A549 (cell line): ENCODE measurements at regions not wholly inside any gene's neighbourhood (a gene's known extent, or its start where the extent isn't known, plus 50 kb on each side); places are given as distances from the start of the nearest gene placed in this dataset.
A peak's percentile ranks its signal among the peaks of the same experiment; 100 is the strongest.

Experiments used
- ATAC-seq, 2 experiments: fragments of 200-7000 bp in 1 of 2; fragments of >200 bp in 1 of 2; cut with Nextera tagmentation in 1 of 2; cut with Tn5 transposase in 1 of 2; 3 replicates each; pipeline versions ENCODE4 v1.8.0 to v1.9.1; 2018 to 2020; ENCODE audit warnings: mild to moderate bottlenecking in 1 of 2, moderate library complexity in 1 of 2
- CTCF ChIA-PET: fragments of 300-600 bp; sonication (Branson Sonifier 250); formaldehyde crosslinking; extraction: SDS; loops from one replicate; lab custom pipeline; 2021; ENCODE audit warnings: antibody characterized with exemption, inconsistent platforms; lab: Yijun Ruan, JAX
- POLR2A ChIA-PET: fragments of 350-600 bp; formaldehyde crosslinking; extraction: SDS; loops from one replicate; lab custom pipeline; 2021; ENCODE audit warnings: antibody characterized with exemption, inconsistent platforms; lab: Yijun Ruan, JAX
- DNase-seq, 2 experiments: peaks; one replicate each; pipeline versions ENCODE4 v3.0.0 to v3.0.0-alpha.2; 2011 to 2016; ENCODE audit warnings: low read depth in 1 of 2, low spot score in 1 of 2
- FAIRE-seq: peaks from 2 replicates; lab custom pipeline; 2011; peaks lifted over from hg19 to GRCh38; lab: Jason Lieb, UNC
- H3K27ac ChIP-seq, 2 experiments: fragments of >200 bp; sonication (Bioruptor Twin); formaldehyde crosslinking; 3 replicates each; pipeline ENCODE4 v1.5.1; 2016 to 2017
- H3K4me1 ChIP-seq: fragments of >200 bp; sonication (Bioruptor Twin); formaldehyde crosslinking; 3 replicates; pipeline ENCODE4 v1.6.1; 2016
- H3K4me2 ChIP-seq: fragments of >200 bp; sonication (Bioruptor Twin); formaldehyde crosslinking; 3 replicates; pipeline ENCODE4 v1.6.1; 2016
- H3K4me3 ChIP-seq: fragments of >200 bp; sonication (Bioruptor Twin); formaldehyde crosslinking; 3 replicates; pipeline ENCODE4 v1.5.1; 2016
- H3K9me3 ChIP-seq: fragments of >200 bp; sonication (Bioruptor Twin); formaldehyde crosslinking; 3 replicates; pipeline ENCODE4 v1.6.1; 2016
- ATOH8 ChIP-seq: fragments of 250-450 bp; sonication (Bioruptor Pico); IDR thresholded peaks from 2 replicates; pipeline ENCODE4 v1.5.0; 2020; ENCODE audit warnings: low read depth, mild to moderate bottlenecking, moderate library complexity
- BCL3 ChIP-seq: fragments of >200 bp; sonication (Bioruptor Twin); formaldehyde crosslinking; IDR thresholded peaks from 3 replicates; pipeline ENCODE4 v1.6.1; 2016
- BHLHE40 ChIP-seq: IDR thresholded peaks from 2 replicates; pipeline ENCODE4 v1.6.1; 2012; ENCODE audit warnings: low read depth, low read length, inconsistent platforms
- CBX8 ChIP-seq: fragments of 200-600 bp; sonication (generic); IDR thresholded peaks from 2 replicates; pipeline ENCODE4 v1.6.1; 2016
- CTCF ChIP-seq: fragments of >200 bp; sonication (Bioruptor Twin); formaldehyde crosslinking; IDR thresholded peaks from 3 replicates; pipeline ENCODE4 v1.5.1; 2016
- E2F6 ChIP-seq: IDR thresholded peaks from 2 replicates; pipeline ENCODE4 v1.6.1; 2012; ENCODE audit warnings: low read depth, borderline replicate concordance
- EHF ChIP-seq: fragments of 250-450 bp; sonication (Bioruptor Pico); IDR thresholded peaks from 2 replicates; pipeline ENCODE4 v1.5.0; 2020; ENCODE audit warnings: mild to moderate bottlenecking
- EHMT2 ChIP-seq: fragments of 200-600 bp; sonication (generic); IDR thresholded peaks from 2 replicates; pipeline ENCODE4 v1.6.1; 2016; ENCODE audit warnings: antibody characterized with exemption, low read depth, mild to moderate bottlenecking, moderate library complexity
- ELK1 ChIP-seq: fragments of 150-350 bp; IDR thresholded peaks from 2 replicates; pipeline ENCODE4 v1.6.1; 2014; ENCODE audit warnings: low read depth, mild to moderate bottlenecking, low read length
- HEYL ChIP-seq: fragments of 250-450 bp; sonication (Bioruptor Pico); IDR thresholded peaks from 2 replicates; pipeline ENCODE4 v1.8.0; 2021; ENCODE audit warnings: mild to moderate bottlenecking, moderate library complexity
- HOXA7 ChIP-seq: fragments of 250-450 bp; sonication (Bioruptor Pico); IDR thresholded peaks from 2 replicates; pipeline ENCODE4 v1.5.0; 2020; ENCODE audit warnings: mild to moderate bottlenecking, moderate library complexity
- KDM5A ChIP-seq: fragments of 200-600 bp; sonication (generic); IDR thresholded peaks from 2 replicates; pipeline ENCODE4 v1.6.1; 2016; ENCODE audit warnings: antibody characterized with exemption, mild to moderate bottlenecking
- RAD21 ChIP-seq, 2 experiments: fragments of >200 bp in 1 of 2; sonication (Bioruptor Twin) in 1 of 2; formaldehyde crosslinking in 1 of 2; IDR thresholded peaks in 1 of 2; conservative IDR thresholded peaks in 1 of 2; 2 replicates in 1 of 2; 3 replicates in 1 of 2; pipeline ENCODE4 v1.6.1; 2012 to 2018; ENCODE audit warnings: inconsistent platforms in 1 of 2
- RARB ChIP-seq: fragments of 250-450 bp; sonication (Bioruptor Pico); IDR thresholded peaks from 2 replicates; pipeline ENCODE4 v1.8.0; 2021; ENCODE audit warnings: mild to moderate bottlenecking, moderate library complexity
- RFX5 ChIP-seq: fragments of 450-650 bp; IDR thresholded peaks from 2 replicates; pipeline ENCODE4 v1.7.1; 2014; ENCODE audit warnings: antibody characterized with exemption, mild to moderate bottlenecking, moderate library complexity
- SMC3 ChIP-seq: fragments of >200 bp; sonication (Bioruptor Twin); formaldehyde crosslinking; IDR thresholded peaks from 3 replicates; pipeline ENCODE4 v1.6.1; 2018; ENCODE audit warnings: inconsistent platforms
- TFCP2L1 ChIP-seq: fragments of 250-450 bp; sonication (Bioruptor Pico); IDR thresholded peaks from 2 replicates; pipeline ENCODE4 v1.5.0; 2021; ENCODE audit warnings: mild to moderate bottlenecking
- TP53 ChIP-seq: fragments of 250-450 bp; sonication (Bioruptor Pico); IDR thresholded peaks from 2 replicates; pipeline ENCODE4 v1.5.0; 2021; ENCODE audit warnings: mild to moderate bottlenecking, moderate library complexity
- ZC3H11A ChIP-seq: fragments of 450-650 bp; IDR thresholded peaks from 2 replicates; pipeline ENCODE4 v1.6.1; 2014; ENCODE audit warnings: antibody characterized with exemption, mild to moderate bottlenecking
- ZFP36 ChIP-seq: fragments of 450-650 bp; IDR thresholded peaks from 2 replicates; pipeline ENCODE4 v1.6.1; 2014; ENCODE audit warnings: borderline replicate concordance; ENCODE audit not compliant: partially characterized antibody
- WGBS: methylation state at CpG from one replicate; pipeline ENCODE4 v1.1.6; 2017; ENCODE audit errors: missing lambda C conversion rate; 5-methylcytosine and 5-hydroxymethylcytosine counted together

GRCh38 chr3:99534951-99535704 lies 103.3 kb upstream of the COL8A1 start:
- CTCF ChIA-PET, result interaction anchor here (1.6 kb wide), 1 partner anchor 218 kb away, joined by 3 read pairs; no protein-coding TSS in a partner anchor
- 88% methylated on average over 2 of the region's 2 CpGs for WGBS
- Histone ChIP-seq H3K4me2 (no peak overlapping the region), H3K9me3 (no peaks in the 10 kb centered on the region), H3K27ac (no peak overlapping the region), H3K4me1 (no peaks in the 10 kb centered on the region), H3K4me3 (no peak overlapping the region)
- TF ChIP-seq CTCF (no peak), E2F6 (no peak), EHMT2 (no peak), ATOH8 (CRISPR knock-in tag) (no peak), CBX8 (no peak), RARB (CRISPR knock-in tag) (no peak)
- POLR2A ChIA-PET, result no interaction called here
- no peak for DNase-seq
- no peak for ATAC-seq
- FAIRE-seq, result no peak

GRCh38 chr3:99532246-99532645 lies 106.1 kb upstream of the COL8A1 start:
- ChIA-PET POLR2A (no interaction called here), CTCF (interaction anchor here (0.7 kb wide), 1 partner anchor 155 kb away, joined by 3 read pairs; no protein-coding TSS in a partner anchor)
- no peaks in the 10 kb centered on the region for H3K4me1 ChIP-seq
- DNase-seq (peak; percentile 15 to 61), FAIRE-seq (no peak), ATAC-seq (peak; percentile 88 to 93; a peak in 5 of 6 replicates)
- H3K27ac ChIP-seq, result no peak overlapping the region
- TF ChIP-seq HOXA7 (CRISPR knock-in tag), result no peak
- TF ChIP-seq BHLHE40, result no peak
- TF ChIP-seq KDM5A, result no peak
- no peak for TF ChIP-seq ELK1
- no peak for TF ChIP-seq TFCP2L1 (CRISPR knock-in tag)
- TF ChIP-seq CTCF, result peak; percentile 43
- TF ChIP-seq RARB (CRISPR knock-in tag), result no peak
- TF ChIP-seq EHF (CRISPR knock-in tag), result no peak
- no peak for TF ChIP-seq HEYL (CRISPR knock-in tag)
- TF ChIP-seq ZC3H11A, result no peak
- TF ChIP-seq SMC3, result 0 out of 3 replicates have a peak, but pooled peaks have one; percentile 23
- TF ChIP-seq ZFP36, result no peak
- no peak for TF ChIP-seq ATOH8 (CRISPR knock-in tag)
- TF ChIP-seq RAD21 (conservative IDR thresholded peaks at IDR 0.05 in 1 of 2, IDR thresholded peaks at IDR 0.05 in 1 of 2), result peak; percentile 35 to 63; a peak in 4 of 5 replicates
- TF ChIP-seq RFX5, result no peak
- no peak for TF ChIP-seq BCL3
- no peak for TF ChIP-seq TP53
- no peaks in the 10 kb centered on the region for H3K9me3 ChIP-seq
- no peak overlapping the region for H3K4me3 ChIP-seq
- no peak overlapping the region for H3K4me2 ChIP-seq
- WGBS, result 6% methylated on average over 2 of the region's 2 CpGs
